HG03558 (cell line): ENCODE measurements at regions not wholly inside any gene's neighbourhood (a gene's known extent, or its start where the extent isn't known, plus 50 kb on each side); places are given as distances from the start of the nearest gene placed in this dataset.

Experiments used
- ATAC-seq: cut with Tn5 transposase; IDR thresholded peaks from one replicate; pipeline ENCODE4 v1.9.1; 2021; ENCODE audit warnings: moderate number of reproducible peaks; ENCODE audit not compliant: unreplicated experiment; ENCODE audit errors: extremely low read depth

GRCh38 chr2:236972491-236973342 is 113.0 kb upstream of the COPS8 start:
- no peak for ATAC-seq

- no peak for ATAC-seq
Observed at GRCh38 chr2:236973343-236973980, 112.2 kb upstream of the COPS8 start.

GRCh38 chr2:236974148-236974547 is 111.5 kb upstream of the COPS8 start:
- ATAC-seq = no peak

GRCh38 chr2:236974752-236975151 is 110.9 kb upstream of the COPS8 start:
- ATAC-seq = no peak

- ATAC-seq = no peak
Observed at GRCh38 chr2:236975766-236976165, 109.9 kb upstream of the COPS8 start.

GRCh38 chr2:236976266-236977062 is 109.2 kb upstream of the COPS8 start:
- ATAC-seq = no peak

- ATAC-seq = no peak
Observed at GRCh38 chr2:236977063-236977851, 108.4 kb upstream of the COPS8 start.

- no peak for ATAC-seq
Observed at GRCh38 chr2:236977852-236978398, 107.8 kb upstream of the COPS8 start.

- ATAC-seq = no peak
Observed at GRCh38 chr2:236979664-236980063, 106.0 kb upstream of the COPS8 start.

- ATAC-seq = no peak
Observed at GRCh38 chr2:236980961-236981360, 104.7 kb upstream of the COPS8 start.

- no peak for ATAC-seq
Observed at GRCh38 chr2:236981701-236982485, 103.8 kb upstream of the COPS8 start.

- ATAC-seq = no peak
Observed at GRCh38 chr2:236982693-236983455, 102.8 kb upstream of the COPS8 start.

- ATAC-seq = no peak
Observed at GRCh38 chr2:236984046-236984445, 101.6 kb upstream of the COPS8 start.

- ATAC-seq = no peak
Observed at GRCh38 chr2:236985761-236986339, 99.8 kb upstream of the COPS8 start.

GRCh38 chr2:236986524-236987330 is 99.0 kb upstream of the COPS8 start:
- no peak for ATAC-seq

- no peak for ATAC-seq
Observed at GRCh38 chr2:236988216-236988615, 97.5 kb upstream of the COPS8 start.
